C4-2B (cell line): ENCODE measurements at regions not wholly inside any gene's neighbourhood (a gene's known extent, or its start where the extent isn't known, plus 50 kb on each side); places are given as distances from the start of the nearest gene placed in this dataset.

Experiments used
- H3K27ac ChIP-seq: fragments of 450-650 bp; 2 replicates; pipeline ENCODE4 v1.5.1; 2017
- ZFX ChIP-seq: fragments of 450-650 bp; IDR thresholded peaks from 2 replicates; pipeline ENCODE4 v1.6.1; 2017
- TF ChIP-seq, protein P1 (sequence below): fragments of 450-650 bp; conservative IDR thresholded peaks from 2 replicates; pipeline ENCODE4 v1.5.1; 2017; ENCODE audit warnings: mild to moderate bottlenecking

DNA sequence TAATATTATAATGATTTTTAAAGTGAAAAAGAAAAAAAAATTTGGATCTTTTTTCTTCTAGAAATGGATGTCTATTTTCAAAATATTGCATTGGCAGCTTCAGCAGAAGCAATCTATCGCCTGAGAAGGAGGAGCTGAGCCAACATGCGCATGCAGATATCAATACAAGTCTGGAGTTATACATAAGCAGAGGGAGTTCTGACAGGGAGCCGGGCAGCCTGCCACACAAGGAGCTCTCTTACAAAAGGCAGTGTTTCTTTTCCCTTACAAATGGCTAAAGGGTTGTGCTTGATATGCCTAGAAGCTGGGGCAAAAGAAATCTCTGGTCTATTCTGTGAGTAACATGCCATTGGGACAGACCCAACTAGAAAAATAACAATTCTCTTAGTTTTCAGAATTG, 291.9 kb upstream of the TRIB2 start:
- TF ChIP-seq ZFX: no peak
- TF ChIP-seq, protein P1, sequence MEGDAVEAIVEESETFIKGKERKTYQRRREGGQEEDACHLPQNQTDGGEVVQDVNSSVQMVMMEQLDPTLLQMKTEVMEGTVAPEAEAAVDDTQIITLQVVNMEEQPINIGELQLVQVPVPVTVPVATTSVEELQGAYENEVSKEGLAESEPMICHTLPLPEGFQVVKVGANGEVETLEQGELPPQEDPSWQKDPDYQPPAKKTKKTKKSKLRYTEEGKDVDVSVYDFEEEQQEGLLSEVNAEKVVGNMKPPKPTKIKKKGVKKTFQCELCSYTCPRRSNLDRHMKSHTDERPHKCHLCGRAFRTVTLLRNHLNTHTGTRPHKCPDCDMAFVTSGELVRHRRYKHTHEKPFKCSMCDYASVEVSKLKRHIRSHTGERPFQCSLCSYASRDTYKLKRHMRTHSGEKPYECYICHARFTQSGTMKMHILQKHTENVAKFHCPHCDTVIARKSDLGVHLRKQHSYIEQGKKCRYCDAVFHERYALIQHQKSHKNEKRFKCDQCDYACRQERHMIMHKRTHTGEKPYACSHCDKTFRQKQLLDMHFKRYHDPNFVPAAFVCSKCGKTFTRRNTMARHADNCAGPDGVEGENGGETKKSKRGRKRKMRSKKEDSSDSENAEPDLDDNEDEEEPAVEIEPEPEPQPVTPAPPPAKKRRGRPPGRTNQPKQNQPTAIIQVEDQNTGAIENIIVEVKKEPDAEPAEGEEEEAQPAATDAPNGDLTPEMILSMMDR: no peak
- H3K27ac ChIP-seq: no peak overlapping the region

DNA sequence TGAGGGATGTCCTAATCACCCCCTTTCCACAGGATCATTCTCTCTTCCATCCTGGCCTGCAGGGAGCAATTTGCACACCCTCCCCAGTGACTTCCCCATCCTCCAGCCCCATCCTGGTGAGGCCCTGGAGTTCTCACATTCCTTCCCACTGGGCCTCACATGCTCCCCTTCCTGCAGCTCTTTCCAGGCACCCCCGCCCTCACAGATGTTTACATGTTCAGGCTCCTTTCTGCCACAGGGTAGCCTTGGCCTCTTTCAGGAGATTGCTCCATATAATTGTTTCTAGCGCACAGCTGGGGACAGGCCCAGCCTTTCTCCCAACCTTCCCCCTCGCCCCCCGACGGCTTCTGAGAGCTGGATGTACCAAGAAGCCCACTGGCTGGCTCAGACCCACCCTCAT, 288.4 kb upstream of the TRIB2 start:
- TF ChIP-seq, protein P1: no peak
- no peak for TF ChIP-seq ZFX
- H3K27ac ChIP-seq: no peak overlapping the region

DNA sequence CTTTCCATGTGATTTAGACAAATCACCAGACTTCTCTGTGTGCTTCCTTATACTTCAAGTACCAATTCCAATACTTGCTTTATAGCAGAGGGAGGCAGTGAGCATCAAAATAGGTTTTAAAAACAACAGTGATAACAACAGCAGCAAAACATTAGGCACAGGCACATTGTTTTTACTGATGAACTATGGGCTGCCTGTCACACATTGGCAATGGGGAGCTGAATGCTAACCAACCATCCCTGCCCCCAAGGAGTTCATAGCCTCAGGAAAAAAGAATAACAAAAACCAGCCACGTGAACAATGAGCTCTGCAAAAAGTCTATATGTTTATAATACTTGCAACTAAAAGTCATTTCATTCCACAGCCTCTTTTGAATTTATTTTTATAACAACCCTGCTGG, 287.9 kb upstream of the TRIB2 start:
- H3K27ac ChIP-seq: no peak overlapping the region
- TF ChIP-seq, protein P1: no peak

DNA sequence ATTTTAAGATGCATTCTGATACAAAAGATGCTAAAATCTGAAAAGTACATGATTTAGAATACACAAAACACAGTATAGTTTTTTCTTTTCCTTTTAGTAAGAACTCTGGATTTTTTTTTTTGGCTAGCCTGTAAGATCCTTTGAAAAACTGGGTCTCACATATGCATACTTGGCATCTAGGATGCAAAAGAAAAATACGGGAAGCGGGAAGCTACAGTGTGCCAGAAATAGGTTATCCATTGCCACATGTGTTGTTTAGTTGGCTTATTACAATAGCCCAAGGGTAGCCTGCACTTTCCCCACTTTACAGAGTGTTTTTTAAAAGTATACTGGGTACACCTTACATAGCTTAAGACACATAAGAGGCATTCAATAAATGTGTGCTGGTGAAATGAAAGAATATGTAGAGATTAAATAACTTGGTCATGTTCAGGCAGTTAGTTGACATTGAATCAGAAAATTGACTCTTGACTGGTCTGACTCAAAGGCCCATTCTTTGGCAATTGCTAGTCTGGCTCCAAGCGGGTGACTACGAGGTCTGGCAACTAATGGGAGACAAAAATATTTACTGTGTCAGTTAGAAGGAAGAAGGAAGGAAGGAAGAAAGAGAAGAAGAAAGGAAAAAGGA, 286.8 kb upstream of the TRIB2 start:
- H3K27ac ChIP-seq: no peak overlapping the region
- TF ChIP-seq ZFX: no peak
- TF ChIP-seq, protein P1: no peak

DNA sequence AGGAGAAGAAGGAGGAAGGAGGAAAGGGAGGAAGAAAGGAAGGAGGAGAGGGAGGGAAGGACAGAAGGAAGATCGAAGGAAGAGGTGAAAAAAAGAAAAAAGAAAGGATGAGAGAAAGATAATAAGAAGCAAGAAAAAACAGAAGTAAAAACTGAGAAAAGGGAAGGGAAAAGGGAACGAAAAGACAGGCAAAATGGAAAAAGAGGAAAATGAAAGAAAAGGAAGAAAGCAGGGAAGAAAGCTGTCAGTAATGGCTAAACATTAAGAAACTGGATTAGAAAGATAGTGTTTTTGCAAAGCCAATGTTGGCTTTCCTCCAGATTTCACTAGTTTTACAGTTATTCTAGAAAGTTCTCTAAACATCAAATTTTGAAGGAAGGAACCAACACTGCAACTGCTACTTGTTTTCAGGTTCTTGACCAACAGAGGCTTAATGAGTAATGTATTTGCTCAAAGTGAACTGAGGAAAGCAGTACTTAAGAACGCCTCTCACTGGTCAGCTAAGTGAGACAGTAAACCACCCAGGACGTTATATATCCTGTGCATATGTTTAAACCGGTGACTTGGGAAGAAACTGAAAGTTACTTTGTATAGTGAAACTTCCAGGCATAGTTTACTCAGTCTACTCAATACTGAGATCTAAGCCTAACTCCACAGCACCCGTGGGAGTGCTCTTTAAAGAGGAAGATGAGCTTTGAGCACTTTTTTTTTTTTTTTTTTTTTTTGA, 286.2 kb upstream of the TRIB2 start:
- TF ChIP-seq ZFX: no peak
- TF ChIP-seq, protein P1: no peak
- no peak overlapping the region for H3K27ac ChIP-seq

DNA sequence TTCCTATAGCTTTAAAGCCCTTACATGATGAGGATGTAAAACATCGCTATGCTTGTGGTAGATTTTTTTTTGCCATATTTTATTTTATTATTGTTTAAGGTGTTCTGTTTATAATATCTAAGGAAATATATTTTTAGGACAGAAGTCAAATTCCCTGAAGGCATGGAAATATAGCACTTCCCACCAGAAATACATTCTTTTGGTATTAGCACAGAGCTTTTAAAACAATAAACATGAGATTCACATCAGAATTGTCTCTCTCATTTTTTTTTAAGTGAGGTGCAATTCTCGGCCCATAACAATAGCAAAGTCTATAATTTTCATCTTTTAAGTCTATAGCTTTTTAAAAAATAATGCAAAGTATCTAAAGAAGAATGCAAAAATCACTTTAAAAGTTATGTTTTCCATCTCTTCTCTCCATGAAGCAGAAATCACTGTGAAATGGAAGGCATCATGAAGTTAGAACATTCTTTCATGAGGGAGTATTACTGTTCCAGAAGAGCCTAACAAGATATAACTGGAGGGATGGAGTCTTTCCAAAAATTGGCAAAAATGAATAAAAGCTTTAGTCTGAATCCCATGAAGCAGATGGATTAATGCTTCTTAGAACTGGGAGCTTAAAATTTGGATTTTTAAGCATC, 283.6 kb upstream of the TRIB2 start:
- H3K27ac ChIP-seq: no peak overlapping the region
- no peak for TF ChIP-seq ZFX
- TF ChIP-seq, protein P1: no peak

DNA sequence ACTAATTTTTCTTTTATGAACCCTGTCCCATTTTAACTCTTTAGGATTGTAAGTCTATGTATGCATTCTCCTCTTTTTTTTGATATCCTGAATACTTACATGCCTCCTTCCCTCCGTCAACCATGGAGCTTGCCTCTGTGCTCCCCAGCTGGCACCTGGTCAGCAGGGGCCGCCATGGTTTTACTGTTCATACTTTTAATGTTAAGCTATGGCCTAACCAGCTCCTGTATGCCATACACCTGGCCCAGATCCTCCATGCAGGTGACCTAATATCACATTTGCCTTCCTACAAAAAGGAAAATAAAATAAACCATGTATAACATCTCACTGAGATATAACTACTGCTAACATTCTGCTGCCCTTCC, 283.1 kb upstream of the TRIB2 start:
- no peak overlapping the region for H3K27ac ChIP-seq
- TF ChIP-seq ZFX: no peak
- TF ChIP-seq, protein P1: no peak
